ENCODE measurements at regions not wholly inside any gene's neighbourhood (a gene's known extent, or its start where the extent isn't known, plus 50 kb on each side); places are given as distances from the start of the nearest gene placed in this dataset.

DNA sequence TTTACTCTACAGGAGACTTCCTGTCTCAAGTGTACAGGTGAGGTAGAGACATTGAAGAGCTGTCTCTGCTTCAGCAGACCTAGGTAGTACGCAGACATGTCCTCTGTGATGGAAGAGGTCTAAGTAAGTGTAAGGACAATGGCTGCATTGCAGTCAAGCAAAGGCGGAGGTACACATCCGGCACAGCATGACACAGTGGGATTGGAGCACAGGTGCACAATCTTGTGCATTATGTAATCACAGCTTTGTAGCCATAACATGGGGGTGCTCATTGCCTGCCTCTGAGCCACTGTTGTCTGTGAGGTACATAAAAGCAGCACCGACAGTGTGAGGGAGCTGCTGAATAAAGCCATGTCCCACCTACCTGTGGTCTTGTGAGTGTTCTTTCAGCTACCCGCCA is 66.4 kb upstream of the CCDC190 start:
- Histone ChIP-seq H3K27ac (no peak overlapping the region), H3K36me3 (no peaks in the 10 kb centered on the region), H3K27me3 (no peaks in the 10 kb centered on the region), H3K4me3 (replicated peaks in 1 of 3) (no peak overlapping the region), H3K9me3 (no peaks in the 10 kb centered on the region), H3K4me1 (peaks cover 5 to 11% of the 10 kb centered on the region in 2 donors)
- intact Hi-C loops (cut with DNase I), result no loop called here
- TF ChIP-seq, protein P1, sequence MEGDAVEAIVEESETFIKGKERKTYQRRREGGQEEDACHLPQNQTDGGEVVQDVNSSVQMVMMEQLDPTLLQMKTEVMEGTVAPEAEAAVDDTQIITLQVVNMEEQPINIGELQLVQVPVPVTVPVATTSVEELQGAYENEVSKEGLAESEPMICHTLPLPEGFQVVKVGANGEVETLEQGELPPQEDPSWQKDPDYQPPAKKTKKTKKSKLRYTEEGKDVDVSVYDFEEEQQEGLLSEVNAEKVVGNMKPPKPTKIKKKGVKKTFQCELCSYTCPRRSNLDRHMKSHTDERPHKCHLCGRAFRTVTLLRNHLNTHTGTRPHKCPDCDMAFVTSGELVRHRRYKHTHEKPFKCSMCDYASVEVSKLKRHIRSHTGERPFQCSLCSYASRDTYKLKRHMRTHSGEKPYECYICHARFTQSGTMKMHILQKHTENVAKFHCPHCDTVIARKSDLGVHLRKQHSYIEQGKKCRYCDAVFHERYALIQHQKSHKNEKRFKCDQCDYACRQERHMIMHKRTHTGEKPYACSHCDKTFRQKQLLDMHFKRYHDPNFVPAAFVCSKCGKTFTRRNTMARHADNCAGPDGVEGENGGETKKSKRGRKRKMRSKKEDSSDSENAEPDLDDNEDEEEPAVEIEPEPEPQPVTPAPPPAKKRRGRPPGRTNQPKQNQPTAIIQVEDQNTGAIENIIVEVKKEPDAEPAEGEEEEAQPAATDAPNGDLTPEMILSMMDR (IDR thresholded peaks at IDR 0.05), result no peak
- TF ChIP-seq POLR2A (IDR thresholded peaks at IDR 0.05), result no peak
- no peak for DNase-seq
- WGBS, 2 donors, result 93 to 98% methylated on average over 5 of the region's 5 CpGs

DNA sequence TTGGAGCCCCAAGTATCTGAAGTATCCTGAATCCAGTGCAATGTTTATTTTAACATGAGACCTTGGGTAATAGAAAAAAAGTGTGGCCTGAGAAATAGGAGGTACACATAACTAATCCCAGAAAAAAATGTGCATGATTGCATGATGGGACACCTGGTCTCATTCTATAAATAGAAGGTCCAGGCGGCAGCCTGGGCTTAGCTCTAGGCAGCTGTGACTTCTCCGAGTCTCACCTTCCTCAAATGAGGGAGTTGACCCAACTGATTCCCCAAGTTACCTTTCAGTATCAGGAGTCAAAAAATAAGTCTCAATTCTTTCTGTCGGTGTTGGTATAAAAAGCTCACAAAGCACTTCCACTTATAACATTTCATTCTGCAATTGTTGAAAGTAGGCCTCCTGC is 65.9 kb upstream of the CCDC190 start:
- H3K9me3 ChIP-seq, result no peaks in the 10 kb centered on the region
- no peak for TF ChIP-seq POLR2A (IDR thresholded peaks at IDR 0.05)
- TF ChIP-seq, protein P1 (IDR thresholded peaks at IDR 0.05), result no peak
- H3K36me3 ChIP-seq, result no peaks in the 10 kb centered on the region
- intact Hi-C loops (cut with DNase I), result no loop called here
- H3K4me3 ChIP-seq (replicated peaks in 1 of 3), result no peak overlapping the region
- peaks cover 5 to 11% of the 10 kb centered on the region in 2 donors for H3K4me1 ChIP-seq
- H3K27me3 ChIP-seq, result no peaks in the 10 kb centered on the region
- H3K27ac ChIP-seq, result no peak overlapping the region
- no peak for DNase-seq
- WGBS, 2 donors, result 84 to 88% methylated on average over 3 of the region's 3 CpGs

DNA sequence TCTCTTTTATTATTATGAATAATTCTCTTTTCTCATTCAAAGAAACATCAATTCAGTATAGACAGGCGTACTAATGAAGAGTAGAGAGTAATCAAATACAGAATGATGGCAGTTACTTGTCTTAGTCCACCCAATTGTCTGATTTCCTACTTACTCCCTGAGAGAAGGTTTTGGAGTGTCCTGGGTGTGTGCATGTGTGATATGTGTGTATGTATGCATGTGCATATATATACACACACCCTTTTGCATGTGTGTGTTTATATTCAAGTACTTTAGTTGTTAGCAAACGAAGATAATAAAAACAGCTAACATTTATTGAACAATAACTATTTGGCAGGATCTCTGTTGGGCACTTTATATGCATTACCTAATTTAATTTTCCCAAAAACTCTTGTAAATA is 63.2 kb upstream of the CCDC190 start:
- intact Hi-C loops (cut with DNase I), result no loop called here
- no peaks in the 10 kb centered on the region for H3K36me3 ChIP-seq
- TF ChIP-seq, protein P1 (IDR thresholded peaks at IDR 0.05), result no peak
- no peak for TF ChIP-seq POLR2A (IDR thresholded peaks at IDR 0.05)
- peaks cover 5 to 11% of the 10 kb centered on the region in 2 donors for H3K4me1 ChIP-seq
- WGBS, 2 donors, result 87 to 90% methylated on average over 2 of the region's 2 CpGs
- no peak overlapping the region for H3K4me3 ChIP-seq (replicated peaks in 1 of 3)
- no peak for DNase-seq
- no peaks in the 10 kb centered on the region for H3K9me3 ChIP-seq
- no peaks in the 10 kb centered on the region for H3K27me3 ChIP-seq
- H3K27ac ChIP-seq, result no peak overlapping the region

DNA sequence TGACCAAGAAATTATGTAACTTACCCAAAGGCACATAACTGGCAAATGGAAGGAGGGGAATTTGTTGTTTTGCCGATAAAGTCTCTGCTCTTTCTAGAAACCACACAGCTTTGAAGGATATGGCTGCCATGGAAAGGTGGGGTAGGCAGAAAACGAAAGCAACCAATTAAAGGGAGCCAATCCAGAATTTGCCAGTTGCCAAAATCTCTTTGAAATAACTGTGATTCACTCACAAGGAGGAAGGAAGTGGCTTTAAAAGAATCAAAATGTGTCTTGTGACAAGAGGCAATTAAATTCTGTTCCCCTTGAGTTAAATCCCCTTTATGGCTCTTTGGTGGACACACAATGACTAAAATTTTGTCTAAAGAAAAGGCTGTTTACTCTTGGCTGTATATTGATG is 61.2 kb upstream of the CCDC190 start:
- 69 to 87% methylated on average over 2 of the region's 2 CpGs for WGBS, 2 donors
- DNase-seq, result no peak
- TF ChIP-seq POLR2A (IDR thresholded peaks at IDR 0.05), result no peak
- H3K27ac ChIP-seq, result no peak overlapping the region
- H3K27me3 ChIP-seq, result no peaks in the 10 kb centered on the region
- H3K36me3 ChIP-seq, result no peaks in the 10 kb centered on the region
- H3K4me1 ChIP-seq, result peaks cover 5 to 11% of the 10 kb centered on the region in 2 donors
- no peaks in the 10 kb centered on the region for H3K9me3 ChIP-seq
- H3K4me3 ChIP-seq (replicated peaks in 1 of 3), result no peak overlapping the region
- intact Hi-C loops (cut with DNase I), result no loop called here

DNA sequence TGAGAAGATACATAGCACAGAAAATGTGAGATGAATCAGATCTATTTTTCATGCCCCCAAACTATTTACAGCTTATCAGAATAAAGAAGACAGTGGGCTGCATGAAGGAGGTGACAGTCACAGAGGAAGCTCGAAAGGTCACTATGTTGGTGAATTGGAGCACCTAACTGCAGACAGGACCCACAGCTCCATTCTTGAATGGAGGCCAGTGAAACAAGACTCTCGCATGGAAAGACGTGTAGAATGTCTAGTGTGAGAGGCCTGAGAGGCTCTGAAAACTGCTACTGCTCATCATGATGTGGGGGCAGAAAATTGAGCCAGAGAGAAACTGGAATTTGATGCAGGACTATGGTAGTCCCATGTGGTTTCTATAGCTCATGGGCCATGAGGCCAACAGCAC is 60.3 kb upstream of the CCDC190 start:
- no peak for TF ChIP-seq POLR2A (IDR thresholded peaks at IDR 0.05)
- TF ChIP-seq, protein P1 (IDR thresholded peaks at IDR 0.05), result no peak
- H3K27me3 ChIP-seq, result no peaks in the 10 kb centered on the region
- intact Hi-C loops (cut with DNase I), result no loop called here
- no peaks in the 10 kb centered on the region for H3K9me3 ChIP-seq
- H3K36me3 ChIP-seq, result no peaks in the 10 kb centered on the region
- 89 to 91% methylated on average over 3 of the region's 3 CpGs for WGBS, 2 donors
- peaks cover 5 to 11% of the 10 kb centered on the region in 2 donors for H3K4me1 ChIP-seq
- H3K4me3 ChIP-seq (replicated peaks in 1 of 3), result no peak overlapping the region
- no peak overlapping the region for H3K27ac ChIP-seq
- DNase-seq, result no peak

DNA sequence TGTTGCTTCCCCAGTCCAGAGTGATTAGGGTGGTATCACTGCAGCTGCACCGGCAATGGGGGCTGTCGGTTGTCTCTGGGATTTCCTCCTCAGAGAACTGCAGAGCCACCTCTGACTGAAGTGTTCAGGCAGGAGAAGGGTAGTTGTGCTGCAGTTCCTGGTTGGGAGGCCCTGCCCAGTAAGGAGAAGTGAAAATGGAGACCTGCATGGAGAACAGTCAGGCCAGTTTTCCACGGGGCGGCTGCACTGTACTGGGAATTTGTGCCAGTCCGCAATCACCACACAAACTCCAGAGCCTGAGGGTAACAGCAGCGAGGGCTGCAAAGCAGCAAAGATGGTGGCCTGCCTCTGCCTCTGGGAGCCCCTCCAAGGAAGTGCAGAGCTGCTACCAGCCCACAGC is 58.1 kb upstream of the CCDC190 start:
- peaks cover 4 to 9% of the 10 kb centered on the region in 2 donors for H3K4me1 ChIP-seq
- intact Hi-C loops (cut with DNase I), result no loop called here
- H3K4me3 ChIP-seq (replicated peaks in 1 of 3), result no peak overlapping the region
- no peaks in the 10 kb centered on the region for H3K27me3 ChIP-seq
- no peak overlapping the region for H3K27ac ChIP-seq
- TF ChIP-seq POLR2A (IDR thresholded peaks at IDR 0.05), result no peak
- TF ChIP-seq, protein P1 (IDR thresholded peaks at IDR 0.05), result no peak
- no peak for DNase-seq
- no peaks in the 10 kb centered on the region for H3K36me3 ChIP-seq
- WGBS, 2 donors, result 84 to 93% methylated on average over 6 of the region's 6 CpGs
- no peaks in the 10 kb centered on the region for H3K9me3 ChIP-seq
